Endothelial cell of umbilical vein (primary cell): ENCODE measurements at regions not wholly inside any gene's neighbourhood (a gene's known extent, or its start where the extent isn't known, plus 50 kb on each side); places are given as distances from the start of the nearest gene placed in this dataset.

ENCODE experiments used
- BruUV-seq: library from RNA; stranded (reverse); fragments of 400-500 nt; replicated peaks from 2 replicates; lab custom pipeline; 2021; lab: Mats Ljungman, UMichigan
- CTCF ChIA-PET: fragments of 300-600, 350-600 bp; sonication (Branson Sonifier 250); formaldehyde crosslinking; loops from one replicate; lab custom pipeline; 2021; ENCODE audit warnings: antibody characterized with exemption, inconsistent platforms; lab: Charles Lee
- POLR2A ChIA-PET: fragments of 300-600, 350-600 bp; sonication (Branson Sonifier 250); formaldehyde crosslinking; loops from one replicate; lab custom pipeline; 2021; ENCODE audit warnings: antibody characterized with exemption, inconsistent platforms; lab: Charles Lee
- DNase-seq: peaks from one replicate; pipeline ENCODE4 v3.0.0-alpha.2; 2011; ENCODE audit warnings: low read depth, low spot score
- FAIRE-seq: peaks from 2 replicates; lab custom pipeline; 2011; peaks lifted over from hg19 to GRCh38; lab: Jason Lieb, UNC
- H2AFZ ChIP-seq: 2 replicates; pipeline ENCODE4 v1.6.0; 2012; ENCODE audit warnings: low read depth, low read length, control low read depth, inconsistent platforms
- H3K27ac ChIP-seq: 2 replicates; pipeline ENCODE4 v1.5.1; 2011; ENCODE audit warnings: low read depth, mild to moderate bottlenecking, control low read depth, low read length, moderate library complexity; ENCODE audit not compliant: insufficient read depth
- H3K27me3 ChIP-seq, 2 experiments: 2 replicates each; pipeline versions ENCODE4 v1.6.0 to v1.6.1; 2011; ENCODE audit warnings: low read length in 2 of 2, mixed read lengths in 1 of 2; ENCODE audit not compliant: control insufficient read depth in 2 of 2, insufficient read depth in 2 of 2
- H3K36me3 ChIP-seq, 2 experiments: 2 replicates in 1 of 2; 3 replicates in 1 of 2; pipeline ENCODE4 v1.5.1; 2011; ENCODE audit warnings: low read length in 2 of 2, mild to moderate bottlenecking in 1 of 2, moderate library complexity in 1 of 2; ENCODE audit not compliant: control insufficient read depth in 2 of 2, insufficient read depth in 2 of 2; ENCODE audit errors: extremely low read depth in 1 of 2
- H3K4me1 ChIP-seq: 3 replicates; pipeline ENCODE4 v1.5.1; 2011; ENCODE audit warnings: mild to moderate bottlenecking, low read length; ENCODE audit not compliant: control insufficient read depth, insufficient read depth; ENCODE audit errors: extremely low read depth
- H3K4me2 ChIP-seq: 2 replicates; pipeline ENCODE4 v1.6.1; 2011; ENCODE audit warnings: low read length, control low read depth, mixed read lengths; ENCODE audit not compliant: insufficient read depth
- H3K4me3 ChIP-seq, 3 experiments: fragments of 200-600 bp in 1 of 3; sonication (generic), shearing (Covaris generic) in 1 of 3; replicated peaks in 1 of 3; 2 replicates each; pipeline ENCODE4 v1.5.1; 2011 to 2016; ENCODE audit warnings: control low read depth in 3 of 3, low read length in 3 of 3, mild to moderate bottlenecking in 2 of 3, inconsistent platforms in 1 of 3, low read depth in 1 of 3, moderate library complexity in 1 of 3; ENCODE audit not compliant: insufficient read depth in 1 of 3
- H3K79me2 ChIP-seq: 2 replicates; pipeline ENCODE4 v1.6.0; 2012; ENCODE audit warnings: low read length, inconsistent platforms; ENCODE audit not compliant: control insufficient read depth, insufficient read depth
- H3K9ac ChIP-seq: replicated peaks from 2 replicates; pipeline ENCODE3; 2011; ENCODE audit warnings: low read length, control low read depth; ENCODE audit not compliant: insufficient read depth; ENCODE audit errors: extremely low read depth
- H3K9me1 ChIP-seq: replicated peaks from 3 replicates; pipeline ENCODE4 v1.6.0; 2011; ENCODE audit warnings: mild to moderate bottlenecking, low read length; ENCODE audit not compliant: control insufficient read depth, insufficient read depth; ENCODE audit errors: extremely low read depth
- H3K9me3 ChIP-seq: replicated peaks from 2 replicates; pipeline ENCODE4 v1.5.1; 2012; ENCODE audit warnings: low read length, inconsistent platforms; ENCODE audit not compliant: control insufficient read depth, insufficient read depth
- H4K20me1 ChIP-seq: replicated peaks from 2 replicates; pipeline ENCODE3; 2011; ENCODE audit warnings: mild to moderate bottlenecking, low read length; ENCODE audit not compliant: control insufficient read depth, insufficient read depth; ENCODE audit errors: extremely low read depth
- CTCF ChIP-seq, 2 donors: IDR thresholded peaks; 1 replicate in 1 of 2; 2 replicates in 1 of 2; pipeline ENCODE4 v1.5.1; 2011; ENCODE audit warnings: low read length in 2 of 2, mild to moderate bottlenecking in 2 of 2, moderate library complexity in 2 of 2, control low read depth in 1 of 2, inconsistent platforms in 1 of 2, low read depth in 1 of 2; ENCODE audit not compliant: insufficient read depth in 1 of 2; ENCODE audit errors: extremely low read depth in 1 of 2
- EZH2 ChIP-seq: IDR thresholded peaks from 2 replicates; pipeline ENCODE4 v1.6.1; 2012; ENCODE audit warnings: borderline replicate concordance, low read depth, mild to moderate bottlenecking, moderate library complexity, low read length, inconsistent platforms; ENCODE audit not compliant: severe bottlenecking
- FOS ChIP-seq: IDR thresholded peaks from 2 replicates; pipeline ENCODE4 v1.6.1; 2011; ENCODE audit warnings: mild to moderate bottlenecking, low read length, moderate library complexity, borderline replicate concordance; ENCODE audit not compliant: insufficient read depth
- GATA2 ChIP-seq: IDR thresholded peaks from 2 replicates; pipeline ENCODE4 v1.7.0; 2011; ENCODE audit warnings: low read depth, mild to moderate bottlenecking, moderate library complexity, mixed read lengths, low read length; ENCODE audit not compliant: insufficient read length, insufficient read depth
- JUN ChIP-seq: IDR thresholded peaks from 2 replicates; pipeline ENCODE4 v1.6.1; 2011; ENCODE audit warnings: borderline replicate concordance, low read depth; ENCODE audit not compliant: insufficient read length, insufficient read depth
- MAX ChIP-seq: IDR thresholded peaks from 2 replicates; pipeline ENCODE4 v1.6.1; 2011; ENCODE audit not compliant: insufficient read depth, insufficient read length
- MYC ChIP-seq: IDR thresholded peaks from one replicate; pipeline ENCODE4 v1.6.1; 2011; ENCODE audit warnings: mild to moderate bottlenecking, low read depth, low read length
- POLR2A ChIP-seq: IDR thresholded peaks from 2 replicates; pipeline ENCODE4 v1.6.1; 2012; ENCODE audit warnings: low read depth, mild to moderate bottlenecking, control low read depth, low read length
- POLR2AphosphoS5 ChIP-seq: IDR thresholded peaks from 2 replicates; pipeline ENCODE4 v1.6.1; 2012; ENCODE audit warnings: low read depth, mild to moderate bottlenecking, control low read depth, low read length, moderate library complexity; ENCODE audit not compliant: insufficient read depth
- dilution Hi-C: fragments of 300-500 bp; cut with MboI; formaldehyde crosslinking; loops from one replicate; pipeline ENCODE4 v1.15.0; 2019; ENCODE audit warnings: low sequenced_read_pairs; ENCODE audit not compliant: extremely low pct_ligation_motif_present
- intact Hi-C: fragments of 100-400 bp; cut with micrococcal nuclease; formaldehyde crosslinking; loops from one replicate; pipeline ENCODE4 v1.10.0; 2022

GRCh38 chr12:22971701-22972191 lies 346.8 kb downstream of the ETNK1 start:
- H3K36me3 ChIP-seq = no peaks in the 10 kb centered on the region
- no peak for TF ChIP-seq EZH2
- TF ChIP-seq MYC = no peak
- no peak for TF ChIP-seq GATA2
- TF ChIP-seq JUN = no peak
- TF ChIP-seq CTCF (IDR thresholded peaks at IDR 0.05; ENCODE audit: extremely low read depth in 1 of 2, insufficient read depth in 1 of 2, low read depth in 1 of 2, low read length in 2 of 2) = no peak
- no peak for TF ChIP-seq POLR2AphosphoS5
- no peak for TF ChIP-seq FOS
- TF ChIP-seq MAX = no peak
- TF ChIP-seq POLR2A = no peak
- no peak overlapping the region for H3K4me3 ChIP-seq
- no peaks in the 10 kb centered on the region for H4K20me1 ChIP-seq
- H3K79me2 ChIP-seq = no peaks in the 10 kb centered on the region
- intact Hi-C loops (loop anchor here (10.0 kb wide), 1 partner anchor 287 kb away; no protein-coding TSS in a partner anchor), dilution Hi-C loops (no loop called here)
- CTCF ChIA-PET = interaction anchor here (0.7 kb wide), 1 partner anchor 13 kb away, joined by 3 read pairs; no protein-coding TSS in a partner anchor
- no peak overlapping the region for H3K4me2 ChIP-seq
- no peak overlapping the region for H2AFZ ChIP-seq
- no peaks in the 10 kb centered on the region for H3K9me1 ChIP-seq
- no peak for FAIRE-seq
- H3K9ac ChIP-seq = no peak overlapping the region
- H3K27me3 ChIP-seq = peaks cover 0 to 2% of the 10 kb centered on the region in 2 experiments
- H3K4me1 ChIP-seq = peaks cover 12% of the 10 kb centered on the region
- H3K9me3 ChIP-seq = no peaks in the 10 kb centered on the region
- POLR2A ChIA-PET = no interaction called here
- DNase-seq = no peak
- H3K27ac ChIP-seq = no peak overlapping the region
- BruUV-seq = no TSS peak
